Hematopoietic multipotent progenitor cell treated with erythropoietin and hydrocortisone succinate and interleukin-3 and kit ligand, for 6 days (in vitro differentiated cells): ENCODE measurements at regions not wholly inside any gene's neighbourhood (a gene's known extent, or its start where the extent isn't known, plus 50 kb on each side); places are given as distances from the start of the nearest gene placed in this dataset.

Experiments
- DNase-seq: peaks from one replicate; pipeline ENCODE4 v3.0.0-alpha.2; 2015

DNA sequence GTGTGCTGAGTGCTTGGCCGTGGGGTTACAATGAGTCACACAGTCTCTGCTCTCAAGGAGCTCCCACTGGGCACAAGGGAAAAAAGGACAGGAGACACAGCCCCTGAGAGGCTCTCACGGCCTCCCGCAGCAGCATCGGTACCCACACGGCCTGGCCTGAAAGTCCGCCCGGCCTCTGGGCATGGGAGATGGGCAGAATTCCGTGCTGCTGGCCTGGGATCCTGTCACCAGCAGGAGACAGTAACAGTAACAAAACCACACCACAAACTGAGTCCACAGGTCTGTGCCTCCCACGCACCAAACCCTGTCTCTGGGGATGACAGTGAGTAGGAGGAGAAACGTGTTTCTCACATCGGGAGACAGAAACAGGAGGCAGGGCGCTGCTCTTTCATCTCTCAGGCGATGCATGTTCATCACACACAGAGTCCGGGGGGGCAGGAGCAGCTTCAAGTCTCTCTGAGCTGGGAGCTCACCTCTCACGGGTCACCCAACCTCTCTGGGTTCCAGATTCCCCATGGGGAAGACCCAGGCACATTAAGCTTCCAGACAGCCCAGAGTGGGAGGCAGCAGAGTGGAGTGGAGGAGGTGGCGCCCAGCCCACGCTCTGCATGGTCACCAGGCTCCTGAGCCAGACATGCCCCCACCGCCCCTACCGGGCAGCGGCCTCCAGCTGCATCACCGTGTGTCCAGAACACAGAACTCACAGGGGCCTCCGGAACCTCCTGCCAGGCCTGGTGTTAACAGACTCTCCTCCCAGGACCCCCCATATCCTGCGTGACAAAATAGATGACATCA, 124.7 kb upstream of the VSTM2B start:
- no peak for DNase-seq

DNA sequence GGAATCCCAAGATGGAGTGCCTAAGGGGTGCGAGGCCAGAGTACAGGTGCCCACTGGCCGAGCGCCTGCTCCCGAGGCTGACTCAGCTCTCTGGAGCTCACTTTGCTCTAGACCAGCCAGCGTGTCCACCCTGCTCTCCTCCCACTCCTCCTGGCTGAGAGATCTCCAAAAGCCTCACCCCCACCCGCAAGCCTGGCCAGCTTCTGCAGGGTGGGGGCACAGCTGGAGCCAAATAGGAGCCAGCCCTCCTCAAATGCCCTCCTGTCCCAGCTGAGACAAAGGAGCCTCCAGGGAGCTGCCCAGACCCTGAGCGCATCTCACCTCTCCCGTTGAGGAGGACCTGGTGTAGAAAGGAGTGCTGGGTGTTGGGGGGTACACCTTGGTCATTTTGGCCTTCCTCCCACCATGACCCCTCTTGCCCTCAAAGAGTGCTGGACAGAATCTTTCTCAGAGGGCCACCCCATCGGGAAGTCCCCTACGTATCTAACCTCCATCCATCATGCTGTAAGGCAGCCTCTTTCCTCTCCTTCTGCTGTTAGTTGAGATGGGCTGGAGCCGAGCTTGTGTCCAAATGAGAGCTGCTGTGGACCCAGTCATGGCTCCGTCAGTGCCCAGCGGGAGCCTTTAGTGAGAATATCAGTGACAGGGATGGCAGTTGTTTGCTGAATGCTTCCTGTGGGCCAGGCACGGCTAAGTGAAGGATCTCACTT, 123.9 kb upstream of the VSTM2B start:
- DNase-seq = no peak

DNA sequence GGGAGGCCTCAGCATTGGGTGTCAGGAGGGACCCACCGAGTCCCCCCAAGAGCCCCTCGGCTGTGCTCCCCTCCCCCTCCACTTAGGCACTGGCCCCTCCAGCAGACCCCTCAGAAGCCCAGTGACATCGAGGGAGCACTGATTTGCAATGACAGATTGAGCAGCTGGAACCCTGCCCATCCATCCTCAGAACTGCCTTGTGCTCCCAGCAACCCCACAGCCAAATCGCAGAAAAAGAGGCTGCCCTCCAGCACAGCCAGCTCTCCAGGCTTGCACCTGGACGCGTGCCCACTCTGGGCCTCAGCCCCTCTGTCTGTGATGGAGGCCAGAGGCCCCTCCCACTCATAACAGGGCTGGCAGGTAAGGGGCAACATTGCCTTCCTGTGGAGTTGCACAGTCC, 123.2 kb upstream of the VSTM2B start:
- no peak for DNase-seq

DNA sequence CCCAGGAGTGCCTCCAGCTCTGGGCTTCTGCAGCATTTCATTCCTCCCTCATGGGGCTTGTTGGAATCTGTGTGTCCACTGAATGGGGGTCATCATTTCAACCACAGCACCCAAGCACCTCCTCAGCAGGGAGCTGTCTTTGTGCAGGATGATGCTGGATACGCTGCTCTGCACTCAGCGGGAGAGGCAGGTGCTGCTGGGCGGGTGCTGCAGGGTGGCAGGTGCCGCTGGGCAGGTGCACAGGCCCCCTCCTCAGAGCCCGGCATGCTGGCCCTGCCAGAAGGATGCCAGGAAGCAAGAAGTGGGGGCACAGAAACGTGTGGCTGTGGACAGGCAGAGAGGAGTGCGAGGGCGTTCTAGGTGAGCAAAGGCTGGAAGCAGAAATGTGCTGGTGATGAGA, 121.8 kb upstream of the VSTM2B start:
- DNase-seq = no peak

GRCh38 chr19:29404951-29405727, 120.7 kb upstream of the VSTM2B start:
- no peak for DNase-seq

GRCh38 chr19:29405728-29405995, 120.1 kb upstream of the VSTM2B start:
- no peak for DNase-seq

- DNase-seq = no peak
Measured at GRCh38 chr19:29409076-29409862, 116.5 kb upstream of the VSTM2B start.

- no peak for DNase-seq
Measured at GRCh38 chr19:29410601-29411000, 115.2 kb upstream of the VSTM2B start.

- no peak for DNase-seq
Measured at GRCh38 chr19:29411113-29411581, 114.6 kb upstream of the VSTM2B start.

DNA sequence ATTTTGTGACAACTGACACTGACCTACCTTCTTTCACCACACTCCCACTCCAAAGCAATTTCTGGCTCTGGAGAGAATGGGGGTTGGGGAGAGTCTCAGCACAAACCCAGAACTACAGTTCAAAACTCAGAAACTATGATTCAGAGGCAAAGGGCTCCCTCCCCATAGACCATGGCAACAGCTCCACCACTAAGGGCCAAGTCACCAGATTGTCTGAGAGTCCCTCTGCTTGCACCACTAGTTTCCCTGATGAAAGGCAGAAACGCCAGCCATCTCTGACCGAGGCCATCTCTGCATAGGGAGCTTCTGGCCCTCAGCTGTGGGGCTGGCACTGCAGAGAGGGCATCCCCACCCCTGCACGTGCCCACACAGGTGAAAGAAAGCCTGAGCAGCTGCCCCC, 112.4 kb upstream of the VSTM2B start:
- no peak for DNase-seq

DNA sequence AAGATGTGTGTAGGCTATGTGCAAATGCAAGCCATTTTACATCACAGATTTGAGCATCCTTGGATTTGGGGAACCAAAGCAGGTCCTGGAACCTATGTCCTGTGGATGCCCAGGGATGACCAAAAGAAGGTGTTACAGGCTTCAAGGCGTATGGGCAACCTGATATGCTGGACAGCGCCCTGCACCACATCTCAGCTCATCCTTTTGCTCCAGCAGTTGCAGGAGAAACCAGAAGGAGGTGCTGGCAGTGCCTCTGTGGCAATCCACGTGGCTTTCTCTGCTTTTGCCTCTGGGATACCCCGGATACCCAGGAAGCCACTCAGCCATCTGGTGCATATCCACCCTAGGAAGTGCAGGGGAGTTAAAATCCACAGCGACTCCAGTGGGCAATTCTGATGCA, 110.3 kb upstream of the VSTM2B start:
- DNase-seq = no peak

- DNase-seq = no peak
Measured at GRCh38 chr19:29417048-29417447, 108.7 kb upstream of the VSTM2B start.

DNA sequence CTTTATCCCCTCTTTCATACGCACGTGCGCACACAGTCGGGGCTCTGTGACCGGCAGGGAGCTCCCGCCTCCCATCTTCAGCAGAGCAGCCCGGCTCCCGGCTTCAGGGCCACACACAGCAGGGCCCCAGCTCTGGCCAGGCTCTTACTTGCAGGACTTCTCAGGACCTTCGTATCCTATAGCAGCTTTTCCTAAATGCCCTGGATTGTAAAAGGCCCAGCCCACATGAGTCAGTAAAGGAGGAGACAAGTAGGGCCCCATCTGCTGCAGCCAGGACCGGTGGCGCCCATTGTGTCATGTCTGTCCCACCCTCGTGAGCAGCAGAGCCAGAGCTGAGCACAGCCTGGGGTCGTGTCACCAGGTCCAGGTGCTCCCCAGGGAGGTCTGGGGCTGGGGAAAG, 107.6 kb upstream of the VSTM2B start:
- DNase-seq = no peak

DNA sequence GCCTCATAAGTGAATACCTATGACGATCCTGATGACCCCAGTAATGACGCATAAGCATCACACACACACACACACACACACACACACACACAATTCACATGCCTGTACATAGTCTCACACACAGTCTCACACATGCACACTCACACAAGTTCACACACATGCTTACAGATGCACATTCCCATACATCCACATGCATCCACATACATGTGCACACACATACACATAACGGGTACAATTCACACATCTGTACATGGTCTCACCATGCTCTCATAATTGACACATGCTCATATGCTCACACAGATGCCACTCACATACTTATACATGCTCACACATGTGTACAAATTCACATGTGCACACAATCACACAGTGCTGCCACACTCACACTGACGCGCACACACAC, 105.7 kb upstream of the VSTM2B start:
- no peak for DNase-seq

DNA sequence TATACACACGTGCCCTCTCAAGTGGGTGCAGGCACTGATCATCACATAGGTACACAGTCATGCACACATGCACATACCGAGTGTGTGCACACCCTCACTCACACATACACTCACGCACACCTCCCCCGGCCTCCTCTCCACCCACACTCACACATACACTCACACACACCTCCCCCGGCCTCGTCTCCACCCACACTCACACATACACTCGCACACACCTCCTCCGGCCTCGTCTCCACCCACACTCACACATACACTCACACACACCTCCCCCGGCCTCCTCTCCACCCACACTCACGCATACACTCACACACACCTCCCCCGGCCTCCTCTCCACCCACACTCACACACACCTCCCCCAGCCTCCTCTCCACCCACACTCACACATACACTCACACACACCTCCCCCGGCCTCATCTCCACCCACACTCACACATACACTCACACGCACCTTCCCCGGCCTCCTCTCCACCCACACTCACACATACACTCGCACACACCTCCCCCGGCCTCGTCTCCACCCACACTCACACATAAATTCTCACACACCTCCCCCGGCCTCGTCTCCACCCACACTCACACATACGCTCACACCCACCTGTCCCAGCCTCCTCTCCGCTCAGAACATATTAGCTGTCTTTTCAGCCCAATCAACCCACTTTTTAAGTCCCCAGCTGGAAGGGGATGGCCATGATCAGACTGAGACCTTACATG, 105.2 kb upstream of the VSTM2B start:
- DNase-seq = no peak

GRCh38 chr19:29421196-29421545, 104.6 kb upstream of the VSTM2B start:
- no peak for DNase-seq

- DNase-seq = no peak
Measured at GRCh38 chr19:29422047-29422446, 103.7 kb upstream of the VSTM2B start.

DNA sequence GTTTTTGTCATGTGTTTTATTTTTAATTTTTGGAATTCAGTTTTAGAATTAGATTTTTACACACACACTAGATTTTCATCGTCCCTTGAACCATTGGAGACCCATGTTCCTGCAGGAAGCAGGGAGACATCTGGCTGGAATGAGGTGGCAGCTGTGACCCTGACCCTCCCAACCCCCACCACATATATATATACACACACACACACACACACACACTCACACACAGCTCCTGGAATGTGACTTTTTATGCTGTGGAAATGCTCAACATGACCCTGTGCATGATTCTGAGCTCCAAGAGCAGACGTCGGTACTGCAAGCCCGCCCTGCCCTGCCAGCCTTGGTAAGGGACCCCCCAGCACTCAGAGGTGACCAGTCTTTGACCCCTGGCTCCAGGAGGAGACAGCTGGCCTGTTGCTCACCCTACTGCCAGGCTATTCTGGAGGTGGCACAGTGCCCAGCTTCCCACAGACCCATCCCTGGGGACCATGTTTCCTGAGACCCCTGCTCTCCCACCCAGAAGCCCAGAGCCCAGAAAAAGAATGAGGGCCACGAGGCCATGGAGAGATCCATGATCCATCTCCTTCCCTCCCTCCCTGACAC, 103.2 kb upstream of the VSTM2B start:
- no peak for DNase-seq

DNA sequence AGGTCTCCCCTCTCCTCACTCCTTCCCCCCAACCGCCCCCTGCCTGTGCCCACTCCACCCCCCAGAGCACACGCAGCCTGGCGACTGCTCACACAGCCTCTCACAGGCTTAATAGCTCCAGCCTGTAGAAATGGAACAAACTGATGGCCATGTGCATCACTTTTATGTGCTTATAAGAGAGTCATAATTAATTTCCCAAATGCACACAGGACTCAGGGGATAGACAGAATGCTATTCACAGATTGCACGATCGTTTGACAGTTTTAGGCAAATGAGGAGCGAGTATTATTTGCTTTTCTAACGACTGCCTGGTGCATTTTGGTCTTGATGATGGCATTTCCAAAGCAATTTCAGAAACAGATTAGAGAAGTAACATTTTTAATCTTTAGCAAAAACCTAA, 97.7 kb upstream of the VSTM2B start:
- no peak for DNase-seq

- no peak for DNase-seq
Measured at GRCh38 chr19:29429021-29429420, 96.8 kb upstream of the VSTM2B start.

DNA sequence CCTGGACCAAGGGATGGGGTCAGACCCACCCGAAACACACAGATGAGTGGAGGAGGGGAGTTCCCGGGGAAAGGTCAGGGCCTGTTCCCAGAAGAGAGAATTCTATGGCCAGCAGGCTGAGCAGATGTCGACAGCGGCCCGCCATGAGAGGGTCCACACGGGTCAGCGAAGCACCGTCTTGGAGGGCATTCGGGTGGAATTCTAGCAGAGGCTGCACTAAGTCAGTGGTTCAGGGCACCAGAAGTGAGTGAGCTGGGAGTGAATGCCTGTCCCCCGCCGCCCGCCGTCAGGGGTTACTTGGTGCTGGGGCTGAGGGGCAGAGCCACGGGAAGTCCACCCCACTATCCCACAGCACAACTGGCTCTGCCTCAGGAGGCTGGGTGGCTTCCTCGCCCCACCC, 96.2 kb upstream of the VSTM2B start:
- no peak for DNase-seq

- DNase-seq = no peak
Measured at GRCh38 chr19:29431332-29431731, 94.5 kb upstream of the VSTM2B start.
